Endometrial microvascular endothelial cells (primary cell): ENCODE measurements at regions not wholly inside any gene's neighbourhood (a gene's known extent, or its start where the extent isn't known, plus 50 kb on each side); places are given as distances from the start of the nearest gene placed in this dataset.

Experiments
- in situ Hi-C: cut with HindIII; loops from 2 replicates; pipeline ENCODE4 v1.10.0; 2017; ENCODE audit warnings: low sequenced_read_pairs, low pct_unique_long_range_greater_than_20kb; ENCODE audit errors: inconsistent ontology term

DNA sequence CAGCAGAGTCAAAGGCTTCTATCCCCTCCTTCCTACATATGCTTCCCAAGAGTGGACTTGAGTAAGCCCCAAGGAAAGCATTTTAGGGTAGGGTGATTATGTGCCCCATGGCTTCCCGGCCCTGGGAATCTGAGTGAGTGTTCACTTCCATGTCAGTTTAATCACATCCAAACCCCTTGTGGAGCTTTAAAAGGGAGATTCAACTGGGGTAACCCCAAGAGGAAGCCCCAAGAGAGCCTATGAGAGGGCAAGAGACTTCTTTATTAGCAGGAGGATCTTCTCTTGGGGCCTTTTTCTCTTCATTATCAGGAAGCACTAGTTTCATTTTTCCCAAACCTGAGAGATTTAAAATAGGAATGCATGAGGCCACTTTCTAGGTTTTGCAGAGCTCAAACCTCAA is 97.0 kb upstream of the IRF2BP2 start:
- in situ Hi-C loops: loop anchor here (25.0 kb wide), 1 partner anchor 95 kb away; the partner anchor contains the start of gene IRF2BP2

GRCh38 chr1:234706199-234706598 is 96.2 kb upstream of the IRF2BP2 start:
- in situ Hi-C loops: loop anchor here (25.0 kb wide), 1 partner anchor 94 kb away; the partner anchor contains the start of gene IRF2BP2

DNA sequence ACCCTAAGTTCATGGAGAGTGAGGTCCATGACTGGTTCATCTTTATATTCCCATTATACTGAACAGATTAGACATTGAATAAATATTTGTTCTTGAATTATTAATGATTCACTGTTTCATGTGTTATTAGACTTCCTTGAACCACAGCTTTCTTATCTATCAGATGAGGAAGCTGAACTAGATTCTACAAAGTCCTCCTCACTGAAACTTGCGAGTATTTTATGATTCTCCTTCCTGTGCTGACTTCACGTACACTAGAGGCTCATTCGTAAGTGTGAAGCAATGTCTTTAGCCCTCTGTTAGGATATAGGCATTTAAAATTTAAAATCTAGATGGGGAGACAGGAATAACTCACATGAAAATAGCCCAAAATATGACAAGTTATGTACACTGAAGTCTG is 95.6 kb upstream of the IRF2BP2 start:
- in situ Hi-C loops: loop anchor here (25.0 kb wide), 1 partner anchor 93 kb away; the partner anchor contains the start of gene IRF2BP2

DNA sequence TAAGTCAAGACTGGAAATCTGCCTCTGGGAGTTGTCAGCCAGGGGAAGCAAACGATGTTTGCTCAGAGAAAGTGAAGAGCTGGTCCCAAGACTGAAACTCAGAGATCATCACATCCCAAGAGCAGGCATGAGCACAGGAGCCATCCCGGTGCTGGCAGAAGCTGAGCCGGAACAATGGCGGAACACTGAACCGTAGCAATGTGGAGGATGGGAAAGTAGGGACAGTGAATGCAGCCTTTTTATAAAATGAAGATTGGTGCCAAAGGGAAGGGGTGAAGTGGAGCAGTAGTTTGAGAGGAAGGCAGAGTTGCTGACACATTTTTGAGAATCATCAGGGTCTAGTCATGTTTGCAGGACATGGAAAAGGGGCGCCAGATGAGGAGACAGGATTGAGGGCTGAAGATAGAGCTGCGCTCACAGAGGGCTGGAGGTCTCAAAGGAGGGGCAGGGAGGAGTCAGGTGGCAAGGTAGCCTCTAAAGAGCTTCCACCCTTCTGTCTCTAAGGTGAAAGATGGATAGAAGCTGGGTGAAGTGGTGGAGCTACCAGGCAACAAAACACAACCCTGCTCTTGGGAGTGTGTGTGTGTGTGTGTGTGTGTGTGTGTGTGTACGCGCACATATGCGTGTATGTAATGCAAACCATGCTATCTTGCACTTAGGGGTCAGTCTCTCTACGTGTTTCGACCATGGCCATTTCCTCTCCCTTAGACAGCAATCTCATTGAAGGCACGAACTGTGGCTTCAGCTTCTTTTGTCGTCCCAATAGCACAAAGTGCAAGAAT is 94.3 kb upstream of the IRF2BP2 start:
- in situ Hi-C loops: loop anchor here (25.0 kb wide), 1 partner anchor 92 kb away; the partner anchor contains the start of gene IRF2BP2

GRCh38 chr1:234702342-234703000 is 92.5 kb upstream of the IRF2BP2 start:
- in situ Hi-C loops: loop anchor here (25.0 kb wide), 1 partner anchor 90 kb away; the partner anchor contains the start of gene IRF2BP2

DNA sequence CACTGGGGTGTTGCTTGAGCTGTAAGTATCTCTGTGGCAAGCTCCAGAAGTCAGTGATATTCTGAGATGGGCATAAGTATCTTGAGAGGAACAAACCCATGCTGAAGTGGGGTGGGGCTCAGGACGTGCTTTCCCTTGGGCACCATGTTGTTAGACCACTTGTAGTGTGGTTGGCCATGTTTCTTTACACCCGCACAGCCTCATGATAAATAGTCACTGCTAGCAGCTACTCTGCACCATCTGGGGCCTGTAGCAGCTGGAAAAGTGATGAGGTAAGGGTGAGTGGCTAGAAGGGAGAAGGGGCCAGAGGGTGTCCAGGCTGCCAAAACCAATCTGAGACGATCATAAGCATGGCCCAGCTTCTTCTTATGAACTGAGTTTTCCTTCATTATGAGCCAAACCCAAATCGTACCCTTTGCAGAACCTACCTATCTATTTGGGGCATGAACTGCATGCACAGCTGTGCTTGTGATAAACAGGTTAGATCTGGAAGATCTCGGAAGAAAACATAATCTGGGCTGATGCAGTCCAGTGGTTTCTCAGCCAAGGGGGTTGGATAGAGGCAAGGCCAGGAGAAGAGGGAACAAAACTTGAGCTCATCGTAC is 91.9 kb upstream of the IRF2BP2 start:
- in situ Hi-C loops: loop anchor here (25.0 kb wide), 1 partner anchor 90 kb away; the partner anchor contains the start of gene IRF2BP2

DNA sequence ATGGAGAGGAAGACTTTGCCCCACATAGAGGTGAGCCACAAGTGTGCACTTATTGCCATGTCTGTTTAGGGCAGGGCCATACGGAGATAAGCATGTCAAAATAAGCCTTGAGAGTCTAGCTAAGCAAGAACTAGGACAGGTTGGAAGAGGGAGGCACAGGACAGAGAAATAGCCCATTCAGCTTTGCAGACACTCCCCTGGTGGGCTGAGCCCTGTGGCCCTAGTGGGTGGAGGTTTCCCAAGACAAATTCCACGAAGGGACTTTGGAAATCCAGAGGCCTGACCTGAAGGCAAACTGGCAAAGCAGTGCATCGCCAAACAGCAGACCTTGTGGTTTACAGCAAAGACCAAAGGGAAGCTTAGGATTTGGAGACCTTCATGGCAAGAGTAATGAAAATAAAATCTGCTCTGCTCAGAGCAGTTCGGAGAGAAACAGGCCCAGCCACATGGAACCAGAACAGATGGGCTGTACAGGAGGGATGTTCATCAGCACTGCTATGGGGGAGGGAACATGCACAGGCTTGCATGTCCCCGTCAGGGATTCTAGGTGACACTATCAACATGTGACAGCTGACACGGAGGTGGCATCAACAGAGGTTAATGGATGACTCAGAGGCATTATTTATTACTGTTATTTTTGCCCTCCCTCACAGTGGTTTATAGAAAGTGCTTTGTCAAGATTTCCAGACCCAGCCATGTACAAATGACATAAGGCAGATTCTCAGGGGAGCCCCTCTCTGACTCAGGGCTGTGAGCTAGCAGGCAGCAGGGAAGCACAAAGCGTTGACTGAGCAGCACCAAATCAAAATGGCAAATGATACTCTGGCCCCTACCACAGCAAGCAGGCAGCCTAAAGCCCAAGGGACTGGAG is 90.1 kb upstream of the IRF2BP2 start:
- in situ Hi-C loops: loop anchor here (25.0 kb wide), 1 partner anchor 88 kb away; the partner anchor contains the start of gene IRF2BP2

DNA sequence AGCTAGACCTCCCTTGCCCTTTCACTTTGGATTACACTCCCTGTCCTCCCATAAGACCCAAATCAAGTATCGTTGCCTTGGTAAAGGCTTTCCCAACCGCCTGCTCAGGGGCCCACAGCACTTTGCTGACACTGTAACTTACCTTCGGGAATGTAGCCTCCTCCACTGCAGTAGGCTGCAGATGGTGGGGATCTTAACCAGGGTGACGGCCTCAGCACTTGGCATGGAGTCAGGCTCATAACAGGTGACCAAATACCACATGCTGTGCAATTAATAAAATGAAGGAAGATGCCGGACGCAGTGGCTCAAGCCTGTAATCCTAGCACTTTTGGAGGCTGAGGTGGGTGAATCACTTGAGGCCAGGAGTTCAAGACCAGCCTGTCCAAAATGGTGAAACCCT is 88.7 kb upstream of the IRF2BP2 start:
- in situ Hi-C loops: no loop called here

DNA sequence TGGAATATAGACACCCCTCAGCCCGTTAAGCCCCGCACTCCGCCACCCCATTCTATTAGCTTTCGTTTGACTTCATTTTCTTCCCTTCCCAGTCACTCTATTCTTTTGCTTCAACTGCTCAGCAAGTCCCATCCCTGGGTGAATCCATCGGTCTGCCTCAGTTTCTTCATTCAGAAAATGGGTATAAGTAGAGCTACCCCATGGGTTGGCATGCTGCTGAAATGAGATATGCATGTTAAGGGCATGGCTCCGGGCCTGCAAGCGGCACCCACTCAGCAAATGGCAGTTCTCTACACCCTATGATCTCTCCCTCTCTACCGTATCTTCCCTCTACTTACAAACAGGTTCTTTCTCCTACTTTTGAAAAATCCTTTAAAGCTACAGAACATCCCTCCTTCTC is 87.8 kb upstream of the IRF2BP2 start:
- in situ Hi-C loops: no loop called here

GRCh38 chr1:234697015-234697414 is 87.0 kb upstream of the IRF2BP2 start:
- in situ Hi-C loops: no loop called here

GRCh38 chr1:234696148-234696576 is 86.2 kb upstream of the IRF2BP2 start:
- in situ Hi-C loops: no loop called here

GRCh38 chr1:234694661-234695060 is 84.7 kb upstream of the IRF2BP2 start:
- in situ Hi-C loops: no loop called here

GRCh38 chr1:234692966-234693580 is 83.1 kb upstream of the IRF2BP2 start:
- in situ Hi-C loops: no loop called here

GRCh38 chr1:234691567-234691966 is 81.6 kb upstream of the IRF2BP2 start:
- in situ Hi-C loops: no loop called here

DNA sequence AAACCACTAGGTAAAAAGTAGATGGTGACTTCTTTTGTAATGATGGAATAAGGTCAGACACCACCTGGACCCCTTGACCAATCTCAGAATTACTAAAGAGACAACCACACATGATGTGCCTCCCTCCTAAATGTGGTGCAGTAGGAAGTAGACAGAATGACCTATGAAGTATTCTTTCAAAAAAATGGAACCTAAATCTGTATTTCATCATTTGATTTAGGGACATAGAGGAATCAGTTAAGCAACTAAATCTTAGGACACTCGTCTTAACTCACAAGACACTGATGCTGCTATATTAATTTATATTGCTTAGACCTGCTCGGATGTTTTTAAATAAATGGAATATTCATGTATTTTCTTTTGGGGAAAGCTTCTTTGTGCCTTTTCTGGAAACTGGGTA is 80.9 kb upstream of the IRF2BP2 start:
- in situ Hi-C loops: no loop called here

- in situ Hi-C loops: no loop called here
These were observed 79.3 kb upstream of the IRF2BP2 start for GRCh38 chr1:234689236-234689635.

DNA sequence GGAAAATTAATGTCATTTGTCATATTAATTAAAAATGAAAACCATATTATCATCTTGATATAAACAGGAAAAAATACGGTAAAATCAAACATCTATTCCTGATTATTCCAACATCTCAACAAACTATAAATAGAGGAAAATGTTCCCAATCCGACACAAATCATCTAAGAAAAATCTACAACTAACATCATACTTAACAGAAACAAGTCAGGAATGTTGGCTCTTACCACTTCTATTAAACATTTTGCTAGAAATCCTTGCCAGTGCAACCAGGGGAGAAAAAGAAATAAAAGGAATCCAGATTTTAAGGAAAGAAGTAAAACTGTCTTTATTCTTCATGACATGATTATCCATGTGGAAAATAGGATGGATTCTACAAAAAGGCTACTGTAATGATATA is 77.0 kb upstream of the IRF2BP2 start:
- in situ Hi-C loops: no loop called here

GRCh38 chr1:234686035-234686434 is 76.1 kb upstream of the IRF2BP2 start:
- in situ Hi-C loops: no loop called here
